NCI-H146 (cell line): ENCODE measurements at regions not wholly inside any gene's neighbourhood (a gene's known extent, or its start where the extent isn't known, plus 50 kb on each side); places are given as distances from the start of the nearest gene placed in this dataset.

ENCODE experiments used
- DNase-seq: peaks from one replicate; lab custom pipeline; 2025; lab: John Stamatoyannopoulos, UW

GRCh38 chr4:110897784-110898183 is 274.9 kb upstream of the PITX2 start:
- no peak for DNase-seq

GRCh38 chr4:110898290-110898689 is 275.4 kb upstream of the PITX2 start:
- no peak for DNase-seq

- DNase-seq: no peak
These were observed 277.4 kb upstream of the PITX2 start for GRCh38 chr4:110900213-110900769.

DNA sequence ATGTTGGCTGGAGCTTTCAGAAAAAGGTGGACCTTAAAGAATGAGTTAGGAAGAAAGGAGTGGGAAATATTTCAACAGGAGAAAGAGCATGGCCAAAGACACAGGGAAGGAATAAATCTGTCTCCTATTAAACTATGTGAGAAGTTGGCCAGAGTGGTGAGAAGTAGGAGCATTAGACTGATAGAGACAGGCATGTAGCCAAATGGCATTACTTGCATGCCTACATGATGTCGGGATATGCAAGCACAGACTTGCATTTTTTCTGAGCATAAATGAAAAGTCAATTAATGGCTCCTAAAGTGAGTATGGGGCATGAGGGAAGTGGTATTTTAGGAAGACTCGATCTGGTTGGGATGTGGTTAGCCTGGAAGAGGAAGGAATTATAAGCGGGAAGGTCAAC is 279.6 kb upstream of the PITX2 start:
- DNase-seq: no peak

DNA sequence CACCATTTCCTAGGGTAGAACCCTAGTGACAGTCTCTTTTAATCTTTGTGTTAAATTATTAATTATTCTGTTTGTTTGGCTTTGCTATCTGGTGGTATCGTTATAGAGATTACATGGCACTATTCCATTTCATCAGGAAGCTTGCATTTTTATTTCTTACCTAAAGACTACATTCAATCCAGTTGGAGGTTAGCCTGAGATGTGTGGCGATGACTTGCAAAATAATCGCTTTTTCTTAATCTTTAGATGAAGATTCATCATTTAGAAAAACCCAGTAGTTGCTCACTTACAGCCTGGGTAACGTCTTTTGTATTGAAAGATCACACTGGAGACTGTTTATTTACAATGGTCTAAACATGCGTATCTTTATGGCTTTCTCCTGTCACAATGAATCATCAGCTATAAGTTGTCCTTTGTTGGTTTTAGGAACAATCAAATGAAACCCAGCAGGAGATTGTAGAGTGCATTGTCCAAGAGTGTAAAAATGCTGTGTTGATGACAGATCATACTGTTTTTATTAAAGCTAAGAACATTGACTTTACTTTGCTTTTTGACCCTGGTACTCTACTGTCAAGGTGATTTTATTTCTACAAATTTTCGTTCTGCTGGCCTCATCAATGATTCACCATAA is 281.7 kb upstream of the PITX2 start:
- no peak for DNase-seq

GRCh38 chr4:110905367-110905766 is 282.5 kb upstream of the PITX2 start:
- no peak for DNase-seq

GRCh38 chr4:110907801-110908313 is 285.0 kb upstream of the PITX2 start:
- DNase-seq: no peak

GRCh38 chr4:110914791-110915190 is 291.9 kb upstream of the PITX2 start:
- DNase-seq: no peak

DNA sequence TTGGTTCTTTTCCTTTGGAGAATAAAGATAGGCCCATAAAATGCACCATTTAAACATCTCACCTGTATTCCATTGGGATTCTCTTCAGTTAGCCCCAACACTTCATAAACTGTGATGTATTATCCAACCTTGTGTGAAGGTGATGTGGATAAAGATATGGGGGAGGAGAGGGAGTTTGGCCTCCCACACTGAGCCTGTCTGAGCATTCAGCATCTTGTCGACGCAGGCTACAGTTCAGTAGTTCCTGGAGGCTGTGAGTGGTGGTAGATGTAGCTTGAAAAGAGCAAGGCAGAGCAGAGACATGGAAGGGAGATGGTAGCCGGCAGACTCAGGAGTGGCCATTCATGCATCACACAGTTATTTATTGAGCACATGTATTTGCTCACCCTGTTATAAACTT is 292.4 kb upstream of the PITX2 start:
- DNase-seq: no peak

GRCh38 chr4:110916505-110916904 is 293.6 kb upstream of the PITX2 start:
- no peak for DNase-seq

GRCh38 chr4:110917835-110918234 is 295.0 kb upstream of the PITX2 start:
- no peak for DNase-seq

DNA sequence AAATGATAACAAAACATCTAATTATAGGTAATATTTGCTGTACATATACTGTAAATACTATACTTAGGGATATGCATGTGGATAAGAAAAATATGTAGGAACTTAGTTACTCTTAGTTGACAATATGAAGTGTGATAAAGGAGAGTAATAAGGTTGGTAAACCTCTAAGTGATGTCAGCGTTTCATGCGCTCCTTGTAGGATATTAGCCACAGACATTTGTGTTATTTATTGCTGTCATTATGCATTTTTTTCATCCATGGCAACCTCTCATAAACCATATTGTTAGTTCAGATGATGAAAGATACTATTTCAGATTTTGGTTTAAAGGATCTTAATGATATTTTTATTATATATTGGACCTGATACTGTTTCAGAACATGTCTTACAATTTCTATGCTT is 298.1 kb upstream of the PITX2 start:
- no peak for DNase-seq

GRCh38 chr4:110924761-110925160 is 301.9 kb upstream of the PITX2 start:
- DNase-seq: no peak

- DNase-seq: no peak
These were observed 304.0 kb upstream of the PITX2 start for GRCh38 chr4:110926841-110927400.

DNA sequence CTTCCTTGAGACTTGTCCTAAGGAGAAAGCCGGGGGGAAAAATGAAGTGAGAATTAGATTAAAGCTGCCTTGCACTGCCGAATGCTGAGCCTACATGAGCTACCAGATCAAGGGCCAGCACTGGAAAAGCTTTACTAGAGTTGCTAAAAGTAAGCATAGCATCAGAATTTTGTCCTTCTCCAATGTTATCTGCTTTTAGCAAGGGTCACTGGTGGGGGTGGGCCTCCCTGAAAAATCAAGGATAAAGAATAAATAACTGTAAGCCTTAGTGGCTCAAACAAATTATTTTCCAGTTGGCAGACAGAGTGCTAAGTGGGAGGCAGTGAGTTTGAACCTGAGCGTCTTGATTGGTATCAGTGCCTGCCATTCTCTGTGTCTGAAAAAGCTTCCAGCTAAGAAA is 310.5 kb upstream of the PITX2 start:
- DNase-seq: no peak

GRCh38 chr4:110944501-110944900 is 321.6 kb upstream of the PITX2 start:
- DNase-seq: no peak

GRCh38 chr4:110945600-110945999 is 322.7 kb upstream of the PITX2 start:
- no peak for DNase-seq

DNA sequence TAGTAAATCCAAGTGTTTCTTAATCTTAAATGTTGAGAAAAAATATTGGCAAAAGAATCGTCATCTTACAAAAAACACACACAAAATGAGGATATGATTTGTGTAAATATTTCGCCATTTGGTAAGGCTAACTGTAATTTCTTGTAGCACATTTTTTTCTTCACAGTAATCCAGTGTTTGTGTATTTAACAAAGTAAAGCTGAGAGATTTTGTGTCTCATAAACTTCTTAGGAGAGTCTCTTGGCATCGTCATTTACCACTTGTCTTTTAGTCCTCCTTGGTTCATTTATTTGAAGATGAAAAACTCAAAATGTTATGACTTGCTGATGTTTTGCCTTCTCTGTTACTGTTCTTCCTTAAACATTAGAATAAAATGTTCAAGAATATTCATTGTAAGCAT is 326.7 kb upstream of the PITX2 start:
- DNase-seq: no peak

- no peak for DNase-seq
These were observed 327.9 kb upstream of the PITX2 start for GRCh38 chr4:110950731-110951130.

DNA sequence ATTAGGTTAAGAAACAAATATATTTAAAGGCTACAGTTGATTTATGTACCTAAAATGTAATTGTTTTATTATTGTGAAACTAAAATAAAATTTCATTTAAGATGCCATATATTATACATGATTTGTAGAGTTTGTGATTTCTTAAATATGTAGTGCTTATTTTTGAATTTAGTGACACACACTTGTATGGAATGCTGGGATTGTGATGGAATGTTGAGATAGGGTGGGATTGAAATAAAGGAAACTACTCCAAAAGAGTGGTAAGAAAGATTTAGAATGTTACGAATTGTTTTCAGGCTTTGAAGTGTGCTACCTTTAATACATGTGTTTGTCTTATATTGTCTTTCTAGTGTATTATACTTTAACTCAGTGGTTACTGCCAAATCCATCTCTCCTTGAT is 330.3 kb upstream of the PITX2 start:
- no peak for DNase-seq

- DNase-seq: no peak
These were observed 331.0 kb upstream of the PITX2 start for GRCh38 chr4:110953898-110954297.

GRCh38 chr4:110955748-110956147 is 332.9 kb upstream of the PITX2 start:
- no peak for DNase-seq

- no peak for DNase-seq
These were observed 336.3 kb upstream of the PITX2 start for GRCh38 chr4:110959041-110959643.
